NT2/D1 (cell line): ENCODE measurements at regions not wholly inside any gene's neighbourhood (a gene's known extent, or its start where the extent isn't known, plus 50 kb on each side); places are given as distances from the start of the nearest gene placed in this dataset.

Source experiments
- SUZ12 ChIP-seq: IDR thresholded peaks from 2 replicates; pipeline ENCODE4 v1.6.1; 2011; ENCODE audit not compliant: insufficient read length, insufficient read depth; ENCODE audit errors: extremely low read depth
- YY1 ChIP-seq: IDR thresholded peaks from 2 replicates; pipeline ENCODE4 v1.6.1; 2011; ENCODE audit not compliant: insufficient read length, insufficient read depth
- ZNF274 ChIP-seq: IDR thresholded peaks from 2 replicates; pipeline ENCODE4 v1.6.1; 2011; ENCODE audit warnings: mild to moderate bottlenecking, low read depth, low read length

GRCh38 chr6:155791891-155792290 is 336.3 kb upstream of the NOX3 start:
- TF ChIP-seq YY1 (no peak), ZNF274 (no peak), SUZ12 (no peak)
